NCI-H2107 treated with DMSO at 0.1 percent for 48 hours (cell line): ENCODE measurements at regions not wholly inside any gene's neighbourhood (a gene's known extent, or its start where the extent isn't known, plus 50 kb on each side); places are given as distances from the start of the nearest gene placed in this dataset.
"Not testable (repeated sequence)": the region's sequence is repeated elsewhere in the genome, so short reads cannot be mapped to it uniquely, and the experiment has no call there.

ENCODE experiments used
- DNase-seq: peaks from one replicate; lab custom pipeline; 2025; ENCODE audit not compliant: unreplicated experiment; lab: John Stamatoyannopoulos, UW

- no peak for DNase-seq
Measured at GRCh38 chr12:71385155-71385554, 54.4 kb upstream of the LGR5 start.

GRCh38 chr12:71376711-71377355, 62.8 kb upstream of the LGR5 start:
- DNase-seq: not testable (repeated sequence)

- no peak for DNase-seq
Measured at GRCh38 chr12:71371122-71371521, 68.5 kb upstream of the LGR5 start.

GRCh38 chr12:71360013-71360412, 79.6 kb upstream of the LGR5 start:
- no peak for DNase-seq

GRCh38 chr12:71356569-71356968, 83.0 kb upstream of the LGR5 start:
- DNase-seq: no peak

- DNase-seq: no peak
Measured at GRCh38 chr12:71354871-71355270, 84.7 kb upstream of the LGR5 start.

- no peak for DNase-seq
Measured at GRCh38 chr12:71353607-71354006, 86.0 kb upstream of the LGR5 start.

GRCh38 chr12:71349950-71350349, 89.6 kb upstream of the LGR5 start:
- DNase-seq: no peak

- no peak for DNase-seq
Measured at GRCh38 chr12:71338933-71339332, 100.7 kb upstream of the LGR5 start.

- DNase-seq: no peak
Measured at GRCh38 chr12:71335963-71336257, 103.7 kb upstream of the LGR5 start.

- no peak for DNase-seq
Measured at GRCh38 chr12:71335151-71335962, 104.2 kb upstream of the LGR5 start.

GRCh38 chr12:71333418-71333817, 106.2 kb upstream of the LGR5 start:
- no peak for DNase-seq

GRCh38 chr12:71329956-71330355, 109.6 kb upstream of the LGR5 start:
- no peak for DNase-seq

GRCh38 chr12:71321531-71321930, 118.1 kb upstream of the LGR5 start:
- DNase-seq: no peak

- no peak for DNase-seq
Measured at GRCh38 chr12:71321130-71321529, 118.5 kb upstream of the LGR5 start.

GRCh38 chr12:71315328-71315985, 124.1 kb upstream of the LGR5 start:
- no peak for DNase-seq

GRCh38 chr12:71312768-71313403, 126.7 kb upstream of the LGR5 start:
- no peak for DNase-seq

- not testable (repeated sequence) for DNase-seq
Measured at GRCh38 chr12:71311611-71312010, 128.0 kb upstream of the LGR5 start.

GRCh38 chr12:71306808-71307207, 132.8 kb upstream of the LGR5 start:
- DNase-seq: no peak

GRCh38 chr12:71304306-71304705, 135.3 kb upstream of the LGR5 start:
- DNase-seq: no peak

GRCh38 chr12:71303199-71303598, 136.4 kb upstream of the LGR5 start:
- DNase-seq: no peak
